B cell (primary cell): ENCODE measurements at regions not wholly inside any gene's neighbourhood (a gene's known extent, or its start where the extent isn't known, plus 50 kb on each side); places are given as distances from the start of the nearest gene placed in this dataset.

Experiments
- ATAC-seq: fragments of 200-7000 bp; cut with Tn5 transposase; one replicate; pipeline ENCODE4 v1.10.0; 2021; ENCODE audit warnings: low read depth, mild to moderate bottlenecking, moderate number of reproducible peaks, moderate library complexity
- CTCF ChIA-PET: fragments of 350-600 bp; sonication (Branson Sonifier 250); formaldehyde crosslinking; loops from one replicate; lab custom pipeline; 2021; ENCODE audit warnings: antibody characterized with exemption, inconsistent platforms; lab: Charles Lee
- POLR2A ChIA-PET: fragments of 350-600 bp; sonication (Branson Sonifier 250); formaldehyde crosslinking; loops from one replicate; lab custom pipeline; 2021; ENCODE audit warnings: antibody characterized with exemption; lab: Charles Lee
- DNase-seq: peaks from one replicate; pipeline ENCODE4 v3.0.0; 2013
- H2AFZ ChIP-seq: 2 replicates; pipeline ENCODE4 v1.6.1; 2012; ENCODE audit warnings: mild to moderate bottlenecking, low read depth, low read length; ENCODE audit not compliant: insufficient read depth, poor library complexity, severe bottlenecking
- H3K27ac ChIP-seq, 2 donors: 1 replicate in 1 of 2; 2 replicates in 1 of 2; pipeline ENCODE4 v1.5.1; 2012 to 2013; ENCODE audit warnings: low read length in 2 of 2, mild to moderate bottlenecking in 2 of 2, moderate library complexity in 1 of 2
- H3K27me3 ChIP-seq, 4 experiments: fragments of 200-600 bp in 1 of 4; sonication (generic) in 1 of 4; replicated peaks in 1 of 4; 1 replicate in 2 of 4; 2 replicates in 2 of 4; pipeline versions ENCODE4 v1.6.1 to v1.7.0; 2013 to 2016; ENCODE audit warnings: low read length in 3 of 4, mild to moderate bottlenecking in 2 of 4, mixed read lengths in 1 of 4, moderate library complexity in 1 of 4; ENCODE audit not compliant: insufficient read depth in 4 of 4, control insufficient read depth in 3 of 4; ENCODE audit errors: control extremely low read depth in 1 of 4
- H3K36me3 ChIP-seq, 2 experiments: replicated peaks in 1 of 2; 1 replicate in 1 of 2; 2 replicates in 1 of 2; pipeline versions ENCODE4 v1.6.1 to v1.7.1; 2013; ENCODE audit warnings: low read length in 1 of 2; ENCODE audit not compliant: insufficient read depth in 2 of 2, control insufficient read depth in 1 of 2; ENCODE audit errors: control extremely low read depth in 1 of 2, extremely low read depth in 1 of 2
- H3K4me1 ChIP-seq, 2 donors: fragments of 200-600 bp in 1 of 2; sonication (generic) in 1 of 2; 1 replicate in 1 of 2; 2 replicates in 1 of 2; pipeline versions ENCODE4 v1.5.1 to v1.6.1; 2013 to 2017; ENCODE audit warnings: low read length in 2 of 2; ENCODE audit not compliant: control insufficient read depth in 2 of 2, insufficient read depth in 2 of 2
- H3K4me2 ChIP-seq: replicated peaks from 2 replicates; pipeline ENCODE3; 2012; ENCODE audit warnings: mild to moderate bottlenecking, low read depth, low read length; ENCODE audit not compliant: poor library complexity, severe bottlenecking
- H3K4me3 ChIP-seq, 5 experiments: fragments of 200-600 bp in 1 of 5; sonication (generic) in 1 of 5; 1 replicate in 3 of 5; 2 replicates in 2 of 5; pipeline versions ENCODE4 v1.5.1 to v1.7.0; 2011 to 2016; ENCODE audit warnings: low read length in 4 of 5, mild to moderate bottlenecking in 4 of 5, low read depth in 2 of 5, control low read depth in 1 of 5, moderate library complexity in 1 of 5; ENCODE audit not compliant: insufficient read depth in 1 of 5; ENCODE audit errors: control extremely low read depth in 1 of 5, extremely low read depth in 1 of 5
- H3K79me2 ChIP-seq: fragments of 200-600 bp; sonication (generic); one replicate; pipeline ENCODE4 v1.6.0; 2016; ENCODE audit warnings: low read length; ENCODE audit not compliant: control insufficient read depth, insufficient read depth
- H3K9ac ChIP-seq: fragments of 200-600 bp; sonication (generic); 2 replicates; pipeline ENCODE4 v1.6.1; 2017; ENCODE audit warnings: mild to moderate bottlenecking, low read length, moderate library complexity
- H3K9me3 ChIP-seq, 3 donors: one replicate each; pipeline versions ENCODE4 v1.6.1 to v1.7.1; 2013; ENCODE audit warnings: low read length in 2 of 3; ENCODE audit not compliant: control insufficient read depth in 2 of 3, insufficient read depth in 1 of 3; ENCODE audit errors: control extremely low read depth in 1 of 3
- H4K20me1 ChIP-seq: 2 replicates; pipeline ENCODE4 v1.6.0; 2012; ENCODE audit warnings: mild to moderate bottlenecking, low read length; ENCODE audit not compliant: insufficient read depth, control insufficient read depth, poor library complexity, severe bottlenecking
- H3K27ac Mint-ChIP-seq: one replicate; pipeline ENCODE4 v1.8.0; 2021; ENCODE audit warnings: mixed read lengths
- H3K27me3 Mint-ChIP-seq: one replicate; pipeline ENCODE4 v1.8.0; 2021; ENCODE audit warnings: mixed read lengths
- H3K4me1 Mint-ChIP-seq: one replicate; pipeline ENCODE4 v1.8.0; 2021; ENCODE audit warnings: mixed read lengths
- H3K4me3 Mint-ChIP-seq: one replicate; pipeline ENCODE4 v1.8.0; 2021; ENCODE audit warnings: mixed read lengths
- H3K9me3 Mint-ChIP-seq: one replicate; pipeline ENCODE4 v1.8.0; 2022; ENCODE audit warnings: mixed read lengths; ENCODE audit not compliant: insufficient read depth
- CTCF ChIP-seq: fragments of 200-600 bp; IDR thresholded peaks from one replicate; pipeline ENCODE4 v1.8.0; 2022; ENCODE audit warnings: antibody characterized with exemption, mild to moderate bottlenecking
- EZH2 ChIP-seq: IDR thresholded peaks from 2 replicates; pipeline ENCODE4 v1.6.1; 2012; ENCODE audit warnings: borderline replicate concordance, low read depth, mild to moderate bottlenecking, moderate library complexity, low read length; ENCODE audit not compliant: insufficient read depth, poor library complexity, severe bottlenecking
- WGBS: methylation state at CpG from one replicate; pipeline ENCODE4 v1.1.5; 2013; ENCODE audit warnings: missing lambda C conversion rate; ENCODE audit not compliant: insufficient coverage; 5-methylcytosine and 5-hydroxymethylcytosine counted together
- intact Hi-C: fragments of 100-400 bp; cut with micrococcal nuclease; formaldehyde crosslinking; loops from one replicate; pipeline ENCODE4 v1.10.0; 2022

GRCh38 chr4:189514209-189514608, 426.5 kb upstream of the FRG1 start:
- Histone ChIP-seq H3K27ac (no peak overlapping the region), H3K9me3 (peaks cover 0 to 4% (median 0%) of the 10 kb centered on the region in 3 donors), H3K4me2 (no peak overlapping the region), H2AFZ (no peak overlapping the region), H3K4me3 (no peak overlapping the region), H3K79me2 (no peaks in the 10 kb centered on the region), H3K36me3 (no peaks in the 10 kb centered on the region), H3K4me1 (no peaks in the 10 kb centered on the region), H3K27me3 (no peaks in the 10 kb centered on the region), H3K9ac (no peak overlapping the region), H4K20me1 (no peaks in the 10 kb centered on the region)
- WGBS = 95% methylated on average over 9 of the region's 9 CpGs
- H3K27me3 Mint-ChIP-seq = no peaks in the 10 kb centered on the region
- ATAC-seq (no peak), DNase-seq (no peak)
- intact Hi-C loops = no loop called here
- no peaks in the 10 kb centered on the region for H3K9me3 Mint-ChIP-seq
- H3K27ac Mint-ChIP-seq = no peak overlapping the region
- TF ChIP-seq EZH2 = no peak
- no peak for TF ChIP-seq CTCF
- ChIA-PET CTCF (no interaction called here), POLR2A (no interaction called here)
- no peak overlapping the region for H3K4me3 Mint-ChIP-seq
- H3K4me1 Mint-ChIP-seq = no peaks in the 10 kb centered on the region

- intact Hi-C loops = no loop called here
- no peaks in the 10 kb centered on the region for H3K4me1 ChIP-seq
- no peaks in the 10 kb centered on the region for H3K27me3 Mint-ChIP-seq
- H3K9ac ChIP-seq = no peak overlapping the region
- H3K4me2 ChIP-seq = no peak overlapping the region
- CTCF ChIA-PET = no interaction called here
- no peaks in the 10 kb centered on the region for H3K9me3 ChIP-seq
- no peaks in the 10 kb centered on the region for H3K9me3 Mint-ChIP-seq
- H3K4me3 ChIP-seq = no peak overlapping the region
- no peak overlapping the region for H3K27ac ChIP-seq
- no peaks in the 10 kb centered on the region for H3K4me1 Mint-ChIP-seq
- no peaks in the 10 kb centered on the region for H3K27me3 ChIP-seq
- DNase-seq (no peak), ATAC-seq (no peak)
- no peak overlapping the region for H2AFZ ChIP-seq
- POLR2A ChIA-PET = no interaction called here
- no peak overlapping the region for H3K4me3 Mint-ChIP-seq
- TF ChIP-seq EZH2 (no peak), CTCF (no peak)
- H4K20me1 ChIP-seq = no peaks in the 10 kb centered on the region
- H3K27ac Mint-ChIP-seq = no peak overlapping the region
- no peaks in the 10 kb centered on the region for H3K36me3 ChIP-seq
- no CpG with 5 or more reads among the region's 1 CpG for whole genome bisulfite sequencing
- no peaks in the 10 kb centered on the region for H3K79me2 ChIP-seq
Measured at GRCh38 chr4:189516902-189517301, 423.8 kb upstream of the FRG1 start.
